GM10248 (cell line): ENCODE measurements at regions not wholly inside any gene's neighbourhood (a gene's known extent, or its start where the extent isn't known, plus 50 kb on each side); places are given as distances from the start of the nearest gene placed in this dataset.

Experiments used
- CTCF ChIA-PET: fragments of 300-600 bp; sonication (Branson Sonifier 250); formaldehyde crosslinking; extraction: SDS; loops from one replicate; lab custom pipeline; 2021; ENCODE audit warnings: antibody characterized with exemption; lab: Yijun Ruan, JAX
- POLR2A ChIA-PET: fragments of 350-650 bp; sonication (Branson Sonifier 250); formaldehyde crosslinking; extraction: SDS; loops from one replicate; lab custom pipeline; 2020; ENCODE audit warnings: antibody characterized with exemption; lab: Yijun Ruan, JAX
- DNase-seq: peaks from one replicate; pipeline ENCODE4 v3.0.0; 2012; ENCODE audit errors: extremely low spot score
- TF ChIP-seq, protein P1 (sequence below): IDR thresholded peaks from 2 replicates; pipeline ENCODE4 v1.5.1; 2012; ENCODE audit warnings: mild to moderate bottlenecking, low read depth; ENCODE audit errors: extremely low read depth, missing control alignments, control extremely low read depth

DNA sequence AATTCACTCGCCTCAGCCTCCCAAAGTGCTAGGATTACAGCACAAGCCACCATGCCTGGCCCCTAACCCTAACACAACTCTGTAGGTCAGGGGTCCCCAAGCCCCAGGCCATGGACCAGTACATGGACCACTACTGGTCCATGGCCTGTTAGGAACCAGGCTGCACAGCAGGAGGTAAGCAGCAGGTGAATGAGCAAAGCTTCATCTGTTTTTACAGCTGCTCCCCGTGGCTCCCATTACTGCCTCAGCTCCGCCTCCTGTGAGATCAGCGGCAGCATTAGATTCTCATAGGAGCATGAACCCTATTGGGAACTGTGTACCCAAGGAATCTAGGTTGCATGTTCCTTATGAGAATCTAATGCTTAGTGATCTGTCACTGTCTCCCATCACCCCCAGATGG lies 201.7 kb downstream of the NRP2 start:
- DNase-seq = no peak
- ChIA-PET POLR2A (no interaction called here), CTCF (interaction anchor here (0.7 to 5.4 kb wide), 8 partner anchors 9 to 131 kb away, joined by 3 to 51 read pairs (median 3); no protein-coding TSS in a partner anchor)
- TF ChIP-seq, protein P1, sequence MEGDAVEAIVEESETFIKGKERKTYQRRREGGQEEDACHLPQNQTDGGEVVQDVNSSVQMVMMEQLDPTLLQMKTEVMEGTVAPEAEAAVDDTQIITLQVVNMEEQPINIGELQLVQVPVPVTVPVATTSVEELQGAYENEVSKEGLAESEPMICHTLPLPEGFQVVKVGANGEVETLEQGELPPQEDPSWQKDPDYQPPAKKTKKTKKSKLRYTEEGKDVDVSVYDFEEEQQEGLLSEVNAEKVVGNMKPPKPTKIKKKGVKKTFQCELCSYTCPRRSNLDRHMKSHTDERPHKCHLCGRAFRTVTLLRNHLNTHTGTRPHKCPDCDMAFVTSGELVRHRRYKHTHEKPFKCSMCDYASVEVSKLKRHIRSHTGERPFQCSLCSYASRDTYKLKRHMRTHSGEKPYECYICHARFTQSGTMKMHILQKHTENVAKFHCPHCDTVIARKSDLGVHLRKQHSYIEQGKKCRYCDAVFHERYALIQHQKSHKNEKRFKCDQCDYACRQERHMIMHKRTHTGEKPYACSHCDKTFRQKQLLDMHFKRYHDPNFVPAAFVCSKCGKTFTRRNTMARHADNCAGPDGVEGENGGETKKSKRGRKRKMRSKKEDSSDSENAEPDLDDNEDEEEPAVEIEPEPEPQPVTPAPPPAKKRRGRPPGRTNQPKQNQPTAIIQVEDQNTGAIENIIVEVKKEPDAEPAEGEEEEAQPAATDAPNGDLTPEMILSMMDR = no peak

DNA sequence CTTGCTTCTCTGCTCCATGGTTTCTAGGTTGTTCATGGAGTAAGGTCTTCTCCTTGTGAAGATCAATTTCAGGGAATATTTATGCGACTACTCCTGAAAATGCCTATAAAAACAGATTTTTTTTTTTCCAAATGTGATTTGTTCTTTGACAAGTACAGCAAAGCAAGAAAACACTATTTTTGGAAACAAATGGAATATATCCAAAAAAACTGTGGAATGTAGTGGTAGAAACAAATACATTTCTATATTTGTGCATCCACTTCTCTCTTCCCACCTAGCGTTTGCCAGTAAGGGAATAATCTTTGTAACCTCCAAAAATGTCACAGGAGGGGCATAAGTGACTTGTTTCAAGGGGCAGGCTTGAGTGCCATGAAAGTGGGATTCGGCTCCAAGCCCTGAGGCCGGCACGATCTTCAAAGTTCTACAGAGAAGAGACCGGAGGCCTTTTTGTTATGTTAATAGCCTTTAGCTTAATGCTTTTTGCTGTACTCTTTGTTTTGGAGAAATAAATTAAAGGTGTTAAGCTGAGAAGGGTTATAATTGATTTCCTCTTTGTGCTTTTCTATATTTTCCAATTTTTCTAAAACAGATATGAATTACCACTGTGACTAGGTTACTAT lies 200.6 kb downstream of the NRP2 start:
- CTCF ChIA-PET = interaction anchor here (0.7 to 5.4 kb wide), 4 partner anchors 10 to 130 kb away, joined by 3 to 51 read pairs (median 20); no protein-coding TSS in a partner anchor
- POLR2A ChIA-PET = no interaction called here
- no peak for DNase-seq
- TF ChIP-seq, protein P1 = no peak

DNA sequence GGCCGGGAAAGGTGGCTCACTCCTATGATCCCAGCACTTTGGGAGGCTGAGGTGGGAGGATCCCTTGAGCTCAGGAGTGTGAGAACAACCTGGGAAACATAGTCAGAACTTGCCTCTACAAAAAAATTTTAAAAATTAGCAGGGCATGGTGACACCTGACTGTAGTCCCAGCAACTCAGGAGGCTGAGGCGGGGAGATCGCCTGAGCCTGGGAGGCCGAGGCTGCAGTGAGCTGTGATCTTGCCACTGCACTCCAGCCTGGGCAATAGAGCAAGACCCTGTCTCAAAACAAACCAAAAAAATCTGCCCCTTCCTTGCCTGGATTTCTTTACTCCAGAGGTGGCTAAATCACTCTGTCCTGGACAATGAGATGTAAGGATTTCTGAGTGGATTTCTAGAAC lies 197.7 kb downstream of the NRP2 start:
- CTCF ChIA-PET = interaction anchor here (1.4 kb wide), 1 partner anchor 14 kb away, joined by 5 read pairs; no protein-coding TSS in a partner anchor
- POLR2A ChIA-PET = no interaction called here
- TF ChIP-seq, protein P1 = no peak
- DNase-seq = no peak

DNA sequence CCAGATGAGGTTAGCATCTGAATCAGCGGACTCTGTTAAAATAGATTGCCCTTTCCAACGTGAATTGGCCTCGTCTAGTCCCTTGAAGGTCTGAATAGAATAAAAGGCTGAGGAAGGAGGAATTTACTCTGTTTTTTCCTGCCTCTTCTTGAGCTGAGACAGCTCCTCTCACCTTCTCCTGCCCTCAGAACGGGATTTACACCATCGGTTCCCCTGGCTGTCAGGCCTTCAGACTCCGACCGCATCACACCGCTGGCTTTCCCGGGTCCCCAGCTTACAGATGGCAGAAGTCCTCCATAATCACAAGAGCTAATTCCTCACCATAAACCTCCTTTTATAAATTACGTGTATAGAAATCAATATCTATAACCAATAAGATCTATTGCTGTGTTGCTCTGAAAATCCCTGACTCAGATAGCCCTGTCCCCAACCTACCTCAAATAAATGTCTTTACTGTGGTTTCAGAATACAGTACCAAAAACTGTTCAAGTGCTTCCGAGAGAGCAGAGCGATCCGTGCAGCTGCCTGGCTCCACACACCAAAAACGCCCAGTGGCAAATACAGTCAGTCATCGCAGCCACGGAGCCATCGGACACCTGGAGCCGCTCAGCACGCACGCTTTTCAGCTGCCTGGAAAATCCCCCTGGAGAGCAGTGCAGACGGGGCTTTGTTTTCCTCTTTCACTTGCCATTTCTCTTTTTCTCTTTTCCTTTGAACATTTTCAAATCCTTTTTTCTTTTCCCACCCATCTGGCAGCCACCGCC lies 196.9 kb downstream of the NRP2 start:
- ChIA-PET CTCF (interaction anchor here (1.4 kb wide), 1 partner anchor 13 kb away, joined by 5 read pairs; no protein-coding TSS in a partner anchor), POLR2A (no interaction called here)
- no peak for DNase-seq
- TF ChIP-seq, protein P1 = no peak

DNA sequence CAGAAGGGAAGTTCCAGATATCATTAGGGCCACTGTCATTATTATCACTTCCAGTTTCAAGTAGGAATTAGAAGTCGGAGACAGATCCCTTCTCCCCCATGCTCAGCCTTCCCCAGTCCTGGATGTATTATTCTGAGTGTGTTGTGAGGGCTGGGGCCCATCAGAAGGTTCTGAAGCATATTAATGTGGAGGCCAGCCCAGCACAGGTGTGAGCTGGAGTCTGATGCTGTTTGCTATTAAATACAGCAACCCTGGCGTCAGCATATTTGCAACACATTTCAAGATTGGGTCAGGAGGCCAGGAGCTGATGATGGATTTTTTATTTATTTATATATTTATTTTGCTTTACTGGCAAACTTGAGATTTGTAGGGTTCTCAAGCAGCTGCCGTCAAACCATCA lies 195.2 kb downstream of the NRP2 start:
- DNase-seq = no peak
- CTCF ChIA-PET = interaction anchor here (1.3 to 1.4 kb wide), 2 partner anchors 10 to 13 kb away, joined by 3 read pairs; no protein-coding TSS in a partner anchor
- TF ChIP-seq, protein P1 = no peak
- POLR2A ChIA-PET = no interaction called here

DNA sequence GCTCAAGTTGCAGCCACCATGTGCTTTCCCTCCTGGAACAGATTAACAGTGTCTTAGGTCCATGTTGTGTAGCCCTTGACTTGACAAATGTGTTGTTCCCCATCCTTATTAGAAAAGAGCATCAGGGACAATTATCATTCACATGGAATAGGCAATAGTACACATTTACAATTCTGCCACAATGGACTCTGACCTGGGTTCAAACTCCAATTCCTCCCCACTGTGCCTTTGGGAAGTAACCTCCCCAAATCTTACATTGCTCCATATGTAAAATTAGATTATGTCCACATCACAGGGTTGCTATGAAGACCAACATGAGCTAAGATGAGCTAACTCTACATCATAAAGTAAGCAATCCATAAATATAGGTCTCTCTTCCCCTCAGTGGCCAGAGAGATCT lies 193.8 kb downstream of the NRP2 start:
- no peak for DNase-seq
- CTCF ChIA-PET = no interaction called here
- POLR2A ChIA-PET = no interaction called here
- TF ChIP-seq, protein P1 = no peak
